Mesendoderm (in vitro differentiated cells): ENCODE measurements at regions not wholly inside any gene's neighbourhood (a gene's known extent, or its start where the extent isn't known, plus 50 kb on each side); places are given as distances from the start of the nearest gene placed in this dataset.

Experiments used
- DNase-seq: peaks from one replicate; pipeline ENCODE4 v3.0.0; 2013
- H2AK5ac ChIP-seq: 2 replicates; pipeline ENCODE4 v1.6.1; 2013; ENCODE audit warnings: low read length, inconsistent platforms
- H2BK120ac ChIP-seq: 2 replicates; pipeline ENCODE4 v1.6.1; 2013; ENCODE audit warnings: low read depth, mild to moderate bottlenecking, low read length, moderate library complexity, mixed read lengths
- H2BK15ac ChIP-seq: replicated peaks from 2 replicates; pipeline ENCODE4 v1.6.1; 2013; ENCODE audit warnings: low read depth, mild to moderate bottlenecking, moderate library complexity
- H2BK5ac ChIP-seq: 2 replicates; pipeline ENCODE4 v1.6.1; 2013; ENCODE audit warnings: low read length, inconsistent platforms
- H3K18ac ChIP-seq: 2 replicates; pipeline ENCODE4 v1.6.1; 2013; ENCODE audit warnings: mild to moderate bottlenecking, low read length, mixed read lengths
- H3K23ac ChIP-seq: one replicate; pipeline ENCODE4 v1.6.1; 2013; ENCODE audit warnings: low read length
- H3K27ac ChIP-seq: 2 replicates; pipeline ENCODE4 v1.5.1; 2013; ENCODE audit warnings: low read depth, mild to moderate bottlenecking, inconsistent platforms, low read length, moderate library complexity
- H3K27me3 ChIP-seq: 2 replicates; pipeline ENCODE4 v1.6.1; 2013; ENCODE audit warnings: low read length, control low read depth, mild to moderate bottlenecking, inconsistent platforms; ENCODE audit not compliant: insufficient read depth, poor library complexity
- H3K36me3 ChIP-seq: 2 replicates; pipeline ENCODE4 v1.6.1; 2013; ENCODE audit warnings: low read length, inconsistent platforms; ENCODE audit not compliant: control insufficient read depth, insufficient read depth
- H3K4ac ChIP-seq: one replicate; pipeline ENCODE4 v1.6.1; 2013; ENCODE audit warnings: low read depth, mild to moderate bottlenecking, low read length, moderate library complexity
- H3K4me1 ChIP-seq: 2 replicates; pipeline ENCODE4 v1.6.1; 2013; ENCODE audit warnings: low read depth, low read length, inconsistent platforms; ENCODE audit not compliant: control insufficient read depth
- H3K4me2 ChIP-seq: 2 replicates; pipeline ENCODE4 v1.6.1; 2013; ENCODE audit warnings: low read length
- H3K4me3 ChIP-seq: 2 replicates; pipeline ENCODE4 v1.5.1; 2013; ENCODE audit warnings: mild to moderate bottlenecking, low read length
- H3K56ac ChIP-seq: one replicate; pipeline ENCODE4 v1.6.1; 2013; ENCODE audit warnings: low read length
- H3K79me1 ChIP-seq: 2 replicates; pipeline ENCODE4 v1.6.1; 2013; ENCODE audit warnings: low read length, inconsistent platforms
- H3K79me2 ChIP-seq: 2 replicates; pipeline ENCODE4 v1.6.1; 2013; ENCODE audit warnings: mild to moderate bottlenecking, low read length; ENCODE audit not compliant: control insufficient read depth, insufficient read depth
- H3K9ac ChIP-seq: 2 replicates; pipeline ENCODE4 v1.6.1; 2013; ENCODE audit warnings: low read length, inconsistent platforms
- H4K5ac ChIP-seq: one replicate; pipeline ENCODE4 v1.6.1; 2013; ENCODE audit warnings: low read length
- H4K8ac ChIP-seq: one replicate; pipeline ENCODE4 v1.6.1; 2013; ENCODE audit warnings: low read depth, mild to moderate bottlenecking, control low read depth, low read length, moderate library complexity
- WGBS: extraction: QIAGEN DNeasy Blood & Tissue Kit; methylation state at CpG from one replicate; pipeline ENCODE4 v1.1.7; 2013; ENCODE audit warnings: low lambda C conversion rate, missing lambda C conversion rate; ENCODE audit not compliant: insufficient coverage; ENCODE audit errors: extremely low coverage; 5-methylcytosine and 5-hydroxymethylcytosine counted together

DNA sequence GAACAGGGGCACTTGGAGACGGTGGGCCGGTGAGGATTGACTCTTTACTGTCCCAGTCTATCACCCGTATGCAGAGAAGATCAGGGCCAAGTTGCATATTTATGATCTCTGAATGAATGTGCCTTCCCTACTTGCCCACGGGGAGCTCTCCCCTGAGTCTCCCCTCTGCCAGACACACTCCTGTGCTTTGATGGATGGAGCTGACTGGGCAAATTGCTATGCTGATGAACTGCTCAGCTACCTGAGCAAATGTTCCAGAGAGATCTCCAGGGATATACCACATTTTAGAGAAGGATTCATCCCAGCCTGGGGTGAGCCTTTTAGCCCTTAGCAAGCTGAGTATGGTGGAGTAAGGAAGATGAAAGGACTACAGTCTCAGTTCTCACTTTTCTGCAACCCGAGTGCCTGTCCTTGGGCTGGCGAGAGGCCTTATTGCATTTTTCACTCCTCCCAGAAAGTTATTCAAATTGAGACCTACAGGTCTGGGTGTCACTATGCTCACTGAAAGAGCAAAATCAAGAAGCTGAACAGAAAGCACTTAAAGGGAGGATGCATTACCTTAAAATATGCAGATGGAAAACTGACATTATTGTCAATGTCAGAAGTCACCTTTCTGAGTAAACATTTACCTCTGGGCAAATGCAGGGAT is 526.7 kb upstream of the WWC1 start:
- H3K4ac ChIP-seq = no peak overlapping the region
- no peak overlapping the region for H2BK5ac ChIP-seq
- H2BK15ac ChIP-seq = no peak overlapping the region
- peak overlapping the region; percentile 45 for H3K56ac ChIP-seq
- H3K36me3 ChIP-seq = no peaks in the 10 kb centered on the region
- no peaks in the 10 kb centered on the region for H3K79me2 ChIP-seq
- WGBS = no CpG with 5 or more reads among the region's 6 CpGs
- H3K4me2 ChIP-seq = no peak overlapping the region
- H3K27me3 ChIP-seq = no peaks in the 10 kb centered on the region
- H4K5ac ChIP-seq = no peak overlapping the region
- peak; percentile 19 for DNase-seq
- no peak overlapping the region for H3K23ac ChIP-seq
- peaks cover 10% of the 10 kb centered on the region for H3K4me1 ChIP-seq
- no peak overlapping the region for H3K9ac ChIP-seq
- no peak overlapping the region for H2AK5ac ChIP-seq
- no peak overlapping the region for H2BK120ac ChIP-seq
- H3K18ac ChIP-seq = no peak overlapping the region
- no peak overlapping the region for H4K8ac ChIP-seq
- no peaks in the 10 kb centered on the region for H3K79me1 ChIP-seq
- peak overlapping the region; percentile 65 for H3K27ac ChIP-seq
- no peak overlapping the region for H3K4me3 ChIP-seq

DNA sequence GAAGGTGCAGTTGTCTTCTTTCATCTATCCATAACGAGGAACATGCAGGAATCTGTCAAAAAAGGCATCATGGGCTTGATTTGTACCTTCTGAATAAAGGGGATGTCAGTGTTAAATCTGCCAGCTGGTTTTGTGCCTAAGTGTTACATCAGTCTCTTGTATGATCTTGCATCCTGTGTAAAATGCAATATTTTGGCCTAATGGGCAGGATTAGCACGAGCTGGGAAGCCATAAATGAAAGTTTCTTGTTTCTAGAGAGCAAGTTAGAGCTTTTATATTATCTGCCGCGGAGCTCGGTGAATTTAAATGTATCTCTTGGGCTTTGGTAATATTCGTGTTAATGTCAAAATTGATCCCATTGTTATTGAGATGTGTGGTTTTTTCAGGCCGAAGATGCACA is 526.1 kb upstream of the WWC1 start:
- no peak overlapping the region for H2BK120ac ChIP-seq
- H4K8ac ChIP-seq = no peak overlapping the region
- H3K27me3 ChIP-seq = no peaks in the 10 kb centered on the region
- H2BK5ac ChIP-seq = no peak overlapping the region
- H3K23ac ChIP-seq = no peak overlapping the region
- H4K5ac ChIP-seq = no peak overlapping the region
- H3K4me1 ChIP-seq = peaks cover 10% of the 10 kb centered on the region
- H3K27ac ChIP-seq = no peak overlapping the region
- H3K4me3 ChIP-seq = no peak overlapping the region
- no peak for DNase-seq
- H3K9ac ChIP-seq = no peak overlapping the region
- no peak overlapping the region for H3K4ac ChIP-seq
- H3K56ac ChIP-seq = no peak overlapping the region
- H3K79me1 ChIP-seq = no peaks in the 10 kb centered on the region
- no peak overlapping the region for H2AK5ac ChIP-seq
- H3K36me3 ChIP-seq = no peaks in the 10 kb centered on the region
- no peaks in the 10 kb centered on the region for H3K79me2 ChIP-seq
- WGBS = no CpG with 5 or more reads among the region's 7 CpGs
- H3K4me2 ChIP-seq = no peak overlapping the region
- H2BK15ac ChIP-seq = no peak overlapping the region
- no peak overlapping the region for H3K18ac ChIP-seq

GRCh38 chr5:167766957-167767356 is 524.5 kb upstream of the WWC1 start:
- H3K4me1 ChIP-seq = peaks cover 10% of the 10 kb centered on the region

DNA sequence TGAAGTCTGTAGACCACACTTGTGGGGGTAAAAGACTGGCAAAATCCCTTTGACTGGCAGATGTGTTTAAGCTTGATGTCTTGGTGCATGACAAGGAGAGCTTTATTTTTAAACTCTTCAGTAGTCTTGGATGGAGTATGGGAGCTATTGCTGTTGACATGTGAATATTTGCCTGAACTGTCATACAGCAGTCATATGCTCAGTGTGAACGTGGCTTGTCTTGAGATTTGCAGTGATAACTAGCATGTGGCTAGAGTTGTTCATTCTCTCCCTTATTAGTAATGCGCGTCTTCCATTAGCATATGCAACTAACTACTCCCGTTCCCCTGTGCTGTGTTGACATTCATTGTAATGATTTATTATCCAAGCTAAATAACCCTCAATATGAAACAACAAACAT is 523.6 kb upstream of the WWC1 start:
- Histone ChIP-seq H3K27ac (no peak overlapping the region), H3K79me1 (no peaks in the 10 kb centered on the region), H3K4ac (no peak overlapping the region), H3K9ac (no peak overlapping the region), H3K23ac (no peak overlapping the region), H3K27me3 (no peaks in the 10 kb centered on the region), H3K4me3 (no peak overlapping the region), H3K18ac (no peak overlapping the region), H3K56ac (no peak overlapping the region), H3K4me2 (no peak overlapping the region), H3K4me1 (peaks cover 10% of the 10 kb centered on the region), H3K79me2 (no peaks in the 10 kb centered on the region), H2BK5ac (no peak overlapping the region), H2BK120ac (no peak overlapping the region), H4K8ac (no peak overlapping the region), H2AK5ac (no peak overlapping the region), H4K5ac (no peak overlapping the region), H2BK15ac (no peak overlapping the region), H3K36me3 (no peaks in the 10 kb centered on the region)
- WGBS = no CpG with 5 or more reads among the region's 4 CpGs
- DNase-seq = no peak

More at GRCh38 chr5:167766957-167767356, 524.5 kb upstream of the WWC1 start:
- Histone ChIP-seq H3K4ac (no peak overlapping the region), H3K27me3 (no peaks in the 10 kb centered on the region), H3K79me2 (no peaks in the 10 kb centered on the region), H3K36me3 (no peaks in the 10 kb centered on the region), H4K8ac (no peak overlapping the region), H2BK120ac (no peak overlapping the region), H3K4me2 (no peak overlapping the region), H2BK5ac (no peak overlapping the region), H4K5ac (no peak overlapping the region), H3K23ac (no peak overlapping the region), H3K4me3 (no peak overlapping the region), H3K18ac (no peak overlapping the region), H3K27ac (no peak overlapping the region), H3K9ac (no peak overlapping the region), H3K56ac (no peak overlapping the region), H3K79me1 (no peaks in the 10 kb centered on the region), H2AK5ac (no peak overlapping the region), H2BK15ac (no peak overlapping the region)
- WGBS = no CpG with 5 or more reads among the region's 2 CpGs
- DNase-seq = no peak

GRCh38 chr5:167769846-167770413 is 521.5 kb upstream of the WWC1 start:
- no peak overlapping the region for H3K9ac ChIP-seq
- no peak overlapping the region for H3K4me3 ChIP-seq
- H2BK120ac ChIP-seq = no peak overlapping the region
- H2AK5ac ChIP-seq = no peak overlapping the region
- H3K4me2 ChIP-seq = no peak overlapping the region
- H4K5ac ChIP-seq = no peak overlapping the region
- no peak overlapping the region for H3K4ac ChIP-seq
- no peak overlapping the region for H3K18ac ChIP-seq
- no peak overlapping the region for H2BK15ac ChIP-seq
- no peak overlapping the region for H3K27ac ChIP-seq
- H2BK5ac ChIP-seq = no peak overlapping the region
- no peaks in the 10 kb centered on the region for H3K36me3 ChIP-seq
- H4K8ac ChIP-seq = no peak overlapping the region
- H3K56ac ChIP-seq = no peak overlapping the region
- H3K23ac ChIP-seq = no peak overlapping the region
- DNase-seq = no peak
- H3K79me1 ChIP-seq = no peaks in the 10 kb centered on the region
- H3K27me3 ChIP-seq = no peaks in the 10 kb centered on the region
- no CpG with 5 or more reads among the region's 2 CpGs for WGBS
- H3K4me1 ChIP-seq = peaks cover 3% of the 10 kb centered on the region
- no peaks in the 10 kb centered on the region for H3K79me2 ChIP-seq

GRCh38 chr5:167770461-167770860 is 521.0 kb upstream of the WWC1 start:
- H3K27ac ChIP-seq = no peak overlapping the region
- no peak overlapping the region for H2BK15ac ChIP-seq
- no peak overlapping the region for H3K9ac ChIP-seq
- H3K36me3 ChIP-seq = no peaks in the 10 kb centered on the region
- H4K5ac ChIP-seq = no peak overlapping the region
- H3K4me2 ChIP-seq = no peak overlapping the region
- no peak overlapping the region for H3K4me3 ChIP-seq
- WGBS = no CpG with 5 or more reads among the region's 5 CpGs
- no peak overlapping the region for H2BK5ac ChIP-seq
- no peak overlapping the region for H2BK120ac ChIP-seq
- H3K79me2 ChIP-seq = no peaks in the 10 kb centered on the region
- no peak overlapping the region for H2AK5ac ChIP-seq
- no peaks in the 10 kb centered on the region for H3K27me3 ChIP-seq
- H3K79me1 ChIP-seq = no peaks in the 10 kb centered on the region
- no peak for DNase-seq
- no peak overlapping the region for H3K18ac ChIP-seq
- H3K23ac ChIP-seq = no peak overlapping the region
- no peak overlapping the region for H3K4ac ChIP-seq
- H3K56ac ChIP-seq = no peak overlapping the region
- no peaks in the 10 kb centered on the region for H3K4me1 ChIP-seq
- H4K8ac ChIP-seq = no peak overlapping the region
